GM19099 (cell line): ENCODE measurements at regions not wholly inside any gene's neighbourhood (a gene's known extent, or its start where the extent isn't known, plus 50 kb on each side); places are given as distances from the start of the nearest gene placed in this dataset.

Experiments
- POLR2A ChIP-seq: IDR thresholded peaks from 3 replicates; pipeline ENCODE4 v1.6.1; 2011; ENCODE audit warnings: low read depth; ENCODE audit not compliant: insufficient read length; ENCODE audit errors: extremely low read depth

DNA sequence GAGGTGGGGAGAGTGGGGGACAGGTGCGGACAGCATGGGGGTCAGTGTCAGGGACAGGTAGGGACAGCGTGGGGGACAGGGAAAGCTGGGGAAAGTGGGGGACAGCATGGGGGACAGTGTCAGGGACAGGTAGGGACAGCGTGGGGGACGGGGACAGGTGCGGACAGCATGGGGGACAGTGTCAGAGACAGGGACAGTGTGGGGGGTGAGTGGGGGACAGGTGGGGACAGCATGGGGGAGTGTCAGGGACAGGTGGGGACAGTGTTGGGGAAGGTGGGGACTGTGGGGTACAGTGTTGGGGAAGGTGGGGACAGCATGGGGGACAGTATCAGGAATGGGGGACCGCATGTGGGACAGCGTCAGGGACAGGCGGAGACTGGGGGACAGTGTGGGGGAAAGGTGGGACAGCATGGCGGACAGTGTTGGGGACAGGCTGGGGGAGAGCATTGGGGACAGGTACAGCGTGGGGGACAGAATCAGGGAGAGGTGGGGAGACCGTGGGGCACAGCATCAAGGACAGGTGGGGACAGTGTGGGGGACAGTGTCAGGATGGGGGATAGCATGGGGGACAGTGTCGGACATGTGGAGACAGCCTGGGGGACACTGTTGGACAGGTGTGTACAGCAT is 96.1 kb downstream of the TMEM121 start:
- TF ChIP-seq POLR2A: no peak

DNA sequence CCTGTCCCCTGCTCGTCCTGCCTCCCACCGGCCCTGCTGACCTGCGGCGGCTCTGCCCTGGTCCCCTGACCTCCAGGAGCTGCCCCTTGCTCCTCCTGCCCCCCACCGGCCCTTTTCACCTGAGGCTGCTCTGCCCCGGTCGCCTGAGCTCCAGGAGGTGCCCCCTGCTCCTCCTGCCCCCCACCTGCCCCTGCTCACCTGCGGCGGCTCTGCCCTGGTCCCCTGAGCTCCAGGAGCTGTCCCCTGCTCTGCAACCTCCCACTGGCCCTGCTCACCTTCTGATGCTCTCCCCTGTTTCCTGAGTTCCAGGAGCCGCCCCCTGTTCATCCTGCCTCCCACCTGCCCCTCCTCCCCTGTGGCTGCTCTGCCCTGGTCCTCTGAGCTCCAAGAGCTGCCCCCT is 101.3 kb downstream of the TMEM121 start:
- TF ChIP-seq POLR2A: no peak

DNA sequence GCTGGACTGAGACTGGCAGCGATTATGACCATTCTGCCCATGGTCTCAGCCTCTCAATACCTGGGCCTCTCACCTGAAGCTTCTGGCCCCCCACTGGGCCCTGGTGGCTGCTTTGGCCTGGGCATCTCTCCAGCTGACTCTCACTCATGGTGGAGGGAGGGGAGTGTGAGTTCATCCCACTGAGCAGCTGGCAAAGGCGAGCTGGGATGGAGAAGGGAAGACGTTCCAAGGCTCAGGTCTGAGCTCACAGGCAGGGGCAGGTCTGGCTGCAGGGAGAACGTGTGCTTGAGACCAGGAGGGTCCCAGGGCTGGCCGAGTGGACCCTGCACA is 103.5 kb downstream of the TMEM121 start:
- no peak for TF ChIP-seq POLR2A

DNA sequence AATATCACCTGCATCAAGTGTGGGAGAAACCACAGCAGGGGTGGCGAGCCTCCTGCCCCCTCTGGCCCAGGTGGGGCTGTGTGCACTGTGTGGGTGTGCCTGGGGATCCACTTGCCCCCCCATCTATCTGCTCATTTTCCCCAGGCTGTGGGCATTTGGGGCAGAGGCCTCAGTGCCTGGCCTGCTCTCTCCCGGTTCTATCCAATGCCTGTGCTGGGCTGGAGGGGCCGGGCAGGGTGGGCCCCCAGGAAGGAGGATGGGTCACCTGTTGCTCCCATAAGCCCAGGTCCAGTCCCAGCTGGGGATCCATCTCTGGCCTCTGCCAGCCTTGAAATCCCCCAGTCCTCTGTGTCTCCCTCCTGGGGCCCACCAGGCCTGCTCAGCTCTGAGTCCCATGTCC is 105.6 kb downstream of the TMEM121 start:
- no peak for TF ChIP-seq POLR2A

DNA sequence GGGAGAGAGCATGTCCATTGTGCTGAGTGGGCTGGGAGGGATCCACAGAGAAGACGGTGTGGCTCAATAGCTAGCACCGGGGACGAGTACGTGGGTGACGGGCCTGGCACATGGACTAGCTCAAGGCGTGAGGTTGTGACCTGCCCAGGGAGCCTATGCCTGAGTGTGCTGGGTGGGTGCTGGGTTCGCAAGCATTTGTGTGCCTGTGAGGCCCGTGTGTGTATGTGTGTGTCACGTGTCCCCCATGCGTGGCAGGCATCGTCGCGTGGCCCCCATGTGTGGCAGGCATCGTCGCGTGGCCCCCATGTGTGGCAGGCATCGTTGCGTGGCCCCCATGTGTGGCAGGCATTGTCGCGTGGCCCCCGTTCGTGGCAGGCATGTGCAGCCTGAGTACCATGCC is 109.2 kb downstream of the TMEM121 start:
- TF ChIP-seq POLR2A: no peak

DNA sequence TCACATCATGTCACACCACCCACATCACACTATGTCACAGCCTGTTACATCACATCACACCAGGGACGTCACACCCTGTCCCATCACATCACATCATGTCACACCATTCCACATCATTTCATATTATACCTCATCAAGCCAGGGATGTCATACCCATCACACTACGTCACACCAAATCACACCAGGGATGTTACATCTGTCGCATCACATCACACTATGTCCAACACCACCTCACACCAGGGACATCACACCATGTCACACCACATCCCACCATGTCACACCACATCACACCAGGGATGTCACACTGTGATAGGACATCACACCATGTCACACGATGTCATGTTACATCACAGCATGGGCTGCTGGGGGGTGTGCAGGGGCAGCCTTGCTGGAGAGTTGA is 110.6 kb downstream of the TMEM121 start:
- TF ChIP-seq POLR2A: no peak

DNA sequence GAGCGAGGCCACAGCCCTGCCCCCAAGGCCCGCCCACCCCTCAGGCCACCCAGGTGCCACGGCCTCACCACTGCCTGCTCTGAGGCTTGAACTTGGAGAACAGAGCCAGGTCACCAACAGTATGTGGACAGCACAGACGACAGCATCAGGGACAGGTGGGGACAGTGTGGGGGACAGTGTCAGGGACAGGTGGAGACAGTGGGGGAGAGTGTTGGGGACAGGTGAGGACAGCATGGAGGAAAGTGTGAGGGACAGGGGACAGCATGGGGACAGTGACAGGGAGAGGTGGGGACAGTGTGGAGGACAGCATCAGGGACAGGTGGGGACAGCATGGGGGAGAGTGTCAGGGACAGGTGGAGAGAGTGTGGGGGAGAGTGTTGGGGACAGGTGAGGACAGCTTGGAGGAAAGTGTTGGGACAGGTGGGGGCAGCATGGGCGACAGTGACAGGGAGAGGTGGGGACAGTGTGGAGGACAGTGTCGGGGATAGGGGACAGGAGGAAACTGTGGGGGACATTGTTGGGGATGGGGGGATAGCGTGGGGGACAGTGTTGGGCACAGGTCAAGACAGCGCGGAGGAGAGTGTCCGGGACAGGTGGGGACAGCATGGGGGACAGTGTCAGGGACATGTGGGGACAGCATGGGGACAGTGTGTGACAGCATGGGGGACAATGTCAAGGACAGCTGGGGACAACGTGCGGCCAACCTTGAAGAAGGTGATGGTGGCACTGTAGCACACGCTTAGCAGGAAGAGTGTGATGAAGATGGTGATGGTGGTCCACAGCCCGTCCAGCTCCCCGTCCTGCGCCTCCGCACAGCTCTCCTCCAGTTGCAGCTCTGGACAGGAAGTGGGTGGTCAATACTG is 114.9 kb downstream of the TMEM121 start:
- TF ChIP-seq POLR2A: no peak

DNA sequence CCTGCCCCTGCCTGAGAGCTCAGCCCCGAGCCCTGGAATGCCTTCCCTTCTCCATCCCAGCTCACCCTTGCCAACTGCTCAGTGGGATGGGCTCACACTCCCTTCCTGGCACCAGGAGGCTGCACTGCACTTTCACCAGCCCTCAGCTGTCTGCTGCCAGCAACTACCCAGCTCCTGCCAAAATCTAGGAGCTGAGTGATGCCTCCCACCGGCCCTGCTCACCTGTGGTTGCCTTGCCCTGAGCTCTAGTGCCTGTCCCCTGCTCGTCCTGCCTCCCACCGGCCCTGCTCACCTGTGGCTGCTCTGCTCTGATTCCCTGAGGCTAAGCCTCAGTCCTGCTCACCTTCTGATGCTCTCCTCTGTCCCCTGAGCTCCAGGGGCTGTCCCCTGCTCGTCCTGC is 119.8 kb downstream of the TMEM121 start:
- TF ChIP-seq POLR2A: no peak

DNA sequence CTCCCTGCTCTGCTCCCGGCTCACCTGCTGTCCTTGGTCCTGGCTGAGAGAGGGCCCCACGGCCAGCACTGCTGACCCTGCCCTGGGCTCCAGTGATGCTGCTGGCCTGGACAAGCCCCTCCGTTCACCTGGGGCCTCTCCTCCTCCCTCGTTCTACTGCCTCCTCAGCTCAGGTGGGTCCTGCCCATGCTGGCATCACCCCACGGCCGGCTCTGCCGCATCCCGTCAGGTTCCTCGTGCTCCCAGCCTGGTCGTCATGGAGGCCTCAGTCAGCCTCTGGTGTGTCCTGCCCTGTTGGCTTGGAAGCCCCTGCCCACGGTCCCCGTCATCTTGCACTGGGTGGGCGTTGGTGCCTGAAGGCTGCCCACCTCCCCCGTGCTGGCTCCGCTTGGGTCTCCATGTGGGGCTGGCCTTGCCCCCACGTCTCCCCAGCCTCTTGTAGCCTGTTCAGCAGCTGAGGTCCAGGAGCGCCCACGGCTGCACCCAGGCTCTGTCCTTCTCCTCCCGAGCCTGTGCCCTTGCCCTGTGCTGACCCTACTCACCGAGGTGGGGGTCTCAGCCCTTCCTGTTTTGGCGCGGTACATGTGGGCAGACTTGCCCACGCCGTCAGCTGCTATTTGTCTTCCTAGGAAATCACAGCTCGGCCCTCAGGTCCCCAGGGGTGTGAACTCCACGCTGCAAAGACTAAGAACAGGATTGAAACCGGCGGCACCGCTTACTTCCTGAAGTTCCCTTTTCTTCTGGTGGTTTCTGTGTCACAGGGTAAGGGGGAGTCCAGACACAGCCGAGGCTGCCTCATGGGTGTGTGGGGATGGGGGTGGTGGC is 121.6 kb downstream of the TMEM121 start:
- no peak for TF ChIP-seq POLR2A

DNA sequence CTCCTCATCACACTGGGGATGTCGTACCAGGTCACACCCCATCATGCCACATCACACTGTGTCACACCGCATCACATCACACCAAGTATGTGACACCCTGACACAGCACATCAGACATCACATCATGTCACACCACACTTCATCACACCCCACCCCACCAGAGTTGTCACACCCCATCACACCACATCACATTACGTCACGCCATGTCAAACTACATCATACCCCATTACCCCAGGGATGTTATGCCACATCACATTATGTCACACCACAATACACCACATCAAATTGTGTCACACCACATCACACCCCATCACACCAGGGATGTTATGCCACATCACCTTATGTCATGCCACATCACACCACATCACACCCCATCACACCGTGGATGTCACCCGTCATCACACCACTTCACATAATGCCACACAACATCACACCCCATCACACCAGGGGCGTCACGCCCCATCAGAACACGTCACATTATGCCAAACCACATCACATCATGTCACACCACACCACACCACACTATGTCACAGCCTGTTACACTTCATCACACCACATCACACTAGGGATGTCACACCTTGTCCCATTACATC is 133.6 kb downstream of the TMEM121 start:
- no peak for TF ChIP-seq POLR2A

DNA sequence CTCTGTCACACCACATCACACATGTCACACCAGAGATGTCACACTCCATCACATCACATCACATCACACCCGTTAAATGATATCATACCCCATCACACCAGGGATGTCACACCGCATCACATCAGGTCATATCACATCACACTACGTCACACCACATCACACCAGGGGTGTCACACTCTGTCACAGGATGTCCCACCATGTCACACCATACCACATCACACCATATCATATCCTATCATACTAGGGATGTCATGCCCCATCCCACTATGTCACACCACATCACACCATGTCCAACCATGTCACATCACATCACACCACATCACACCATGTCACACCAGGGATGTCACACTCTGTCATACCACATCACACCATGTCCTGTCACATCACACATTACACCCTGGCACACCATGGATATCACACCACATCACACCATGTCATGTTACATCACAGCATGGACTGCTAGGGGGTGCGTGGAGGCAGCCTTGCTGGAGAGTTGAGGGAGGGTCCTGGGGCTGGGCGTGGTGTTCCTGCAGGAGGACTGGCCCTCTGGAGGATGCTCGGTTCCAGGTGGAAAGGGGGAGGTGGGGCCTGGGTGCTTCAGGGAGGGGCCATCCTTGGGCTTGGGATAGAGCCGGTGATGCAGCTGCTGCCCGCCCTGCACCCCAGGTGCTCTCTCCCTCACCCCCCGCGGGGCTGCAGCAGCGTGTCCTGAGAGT is 134.6 kb downstream of the TMEM121 start:
- TF ChIP-seq POLR2A: no peak

DNA sequence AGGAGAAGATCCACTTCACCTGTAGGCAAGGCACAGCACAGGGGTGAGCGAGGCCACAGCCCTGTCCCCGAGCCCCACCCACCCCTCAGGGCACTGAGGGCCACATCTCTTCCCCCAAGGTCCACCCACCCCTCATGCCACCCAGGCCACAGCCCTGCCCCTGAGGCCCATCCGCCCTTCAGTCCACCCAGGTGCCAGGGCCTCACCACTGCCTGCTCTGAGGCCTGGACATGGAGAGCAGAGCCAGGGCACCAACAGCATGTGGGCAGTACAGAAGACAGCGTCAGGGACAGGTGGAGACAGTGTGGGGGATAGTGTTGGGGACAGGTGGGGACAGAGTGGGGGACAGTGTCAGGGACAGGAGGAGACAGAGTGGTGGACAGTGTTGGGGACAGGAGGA is 138.3 kb downstream of the TMEM121 start:
- no peak for TF ChIP-seq POLR2A

DNA sequence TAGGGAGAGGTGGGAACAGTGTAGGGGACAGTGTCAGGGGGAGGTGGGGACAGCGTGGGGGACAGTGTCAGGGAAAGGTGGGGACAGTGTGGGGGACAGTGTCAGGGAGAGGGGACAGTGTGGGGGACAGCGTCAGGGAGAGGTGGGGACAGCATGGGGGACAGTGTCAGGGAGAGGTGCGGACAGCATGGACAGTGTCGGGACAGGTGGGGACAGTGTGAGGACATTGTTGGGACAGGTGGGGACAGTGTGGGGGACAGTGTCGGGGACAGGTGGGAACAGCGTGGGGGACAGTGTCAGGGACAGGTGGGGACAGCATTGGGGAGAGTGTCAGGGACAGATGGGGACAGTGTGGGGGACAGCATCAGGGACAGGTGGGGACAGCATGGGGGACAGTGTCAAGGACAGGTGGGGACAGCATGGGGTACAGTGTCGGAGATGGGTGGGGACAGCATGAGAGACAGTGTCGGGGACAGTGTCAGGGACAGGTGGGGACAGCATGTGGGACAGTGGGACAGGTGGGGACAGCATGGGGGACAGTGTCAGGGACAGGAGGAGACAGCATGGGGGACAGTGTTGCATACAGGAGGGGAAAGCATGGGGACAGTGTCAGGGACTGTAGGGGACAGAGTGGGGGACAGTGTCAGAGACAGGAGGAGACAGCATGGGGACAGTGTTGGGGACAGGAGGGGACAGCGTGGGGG is 139.0 kb downstream of the TMEM121 start:
- no peak for TF ChIP-seq POLR2A

DNA sequence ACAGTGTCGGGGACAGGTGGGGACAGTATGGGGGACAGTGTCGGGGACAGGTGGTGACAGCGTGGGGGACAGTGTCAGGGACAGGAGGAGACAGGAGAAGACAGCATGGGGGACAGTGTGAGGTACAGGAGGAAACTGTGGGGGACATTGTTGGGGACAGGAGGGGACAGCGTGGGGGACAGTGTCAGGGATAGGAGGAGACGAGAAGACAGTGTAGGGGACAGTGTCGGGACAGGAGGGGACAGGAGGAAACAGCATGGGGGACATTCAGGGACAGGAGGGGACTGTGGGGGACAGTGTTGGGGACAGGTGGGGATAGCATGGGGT is 139.5 kb downstream of the TMEM121 start:
- TF ChIP-seq POLR2A: no peak
